Trophoblast cell (in vitro differentiated cells and primary cell): ENCODE measurements at regions not wholly inside any gene's neighbourhood (a gene's known extent, or its start where the extent isn't known, plus 50 kb on each side); places are given as distances from the start of the nearest gene placed in this dataset.

Experiments
- DNase-seq, 2 donors: peaks; one replicate each; pipeline ENCODE4 v3.0.0-alpha.2; 2016
- H2AFZ ChIP-seq: 2 replicates; pipeline ENCODE4 v1.6.1; 2013; ENCODE audit warnings: low read length, moderate library complexity, mild to moderate bottlenecking; ENCODE audit not compliant: insufficient read depth, poor library complexity
- H2AK5ac ChIP-seq: 2 replicates; pipeline ENCODE4 v1.6.1; 2013; ENCODE audit warnings: mild to moderate bottlenecking, low read length
- H2BK120ac ChIP-seq: 2 replicates; pipeline ENCODE4 v1.6.1; 2013; ENCODE audit warnings: low read length, mild to moderate bottlenecking, moderate library complexity; ENCODE audit not compliant: insufficient read depth, poor library complexity
- H2BK12ac ChIP-seq: 2 replicates; pipeline ENCODE4 v1.6.1; 2013; ENCODE audit warnings: mild to moderate bottlenecking, low read length, moderate library complexity
- H2BK5ac ChIP-seq: 2 replicates; pipeline ENCODE4 v1.6.1; 2013; ENCODE audit warnings: low read length, low read depth, moderate library complexity, mild to moderate bottlenecking; ENCODE audit not compliant: poor library complexity
- H3K14ac ChIP-seq: 2 replicates; pipeline ENCODE4 v1.6.1; 2013; ENCODE audit warnings: mild to moderate bottlenecking, low read length
- H3K18ac ChIP-seq: 2 replicates; pipeline ENCODE4 v1.6.1; 2013; ENCODE audit warnings: mild to moderate bottlenecking, low read length
- H3K23ac ChIP-seq: 2 replicates; pipeline ENCODE4 v1.6.1; 2013; ENCODE audit warnings: low read length
- H3K27ac ChIP-seq: 2 replicates; pipeline ENCODE4 v1.5.1; 2013; ENCODE audit warnings: low read depth, mild to moderate bottlenecking, inconsistent platforms, low read length, moderate library complexity
- H3K27me3 ChIP-seq: 2 replicates; pipeline ENCODE4 v1.6.1; 2013; ENCODE audit warnings: inconsistent platforms, mild to moderate bottlenecking, low read length, moderate library complexity; ENCODE audit not compliant: insufficient read depth
- H3K36me3 ChIP-seq, 2 experiments: 1 replicate in 1 of 2; 2 replicates in 1 of 2; pipeline ENCODE4 v1.6.1; 2013; ENCODE audit warnings: low read length in 2 of 2, mild to moderate bottlenecking in 2 of 2, moderate library complexity in 1 of 2; ENCODE audit not compliant: insufficient read depth in 2 of 2, control insufficient read depth in 1 of 2
- H3K4ac ChIP-seq: 2 replicates; pipeline ENCODE4 v1.6.1; 2013; ENCODE audit warnings: low read depth, mild to moderate bottlenecking, low read length, moderate library complexity
- H3K4me1 ChIP-seq, 2 experiments: 1 replicate in 1 of 2; 2 replicates in 1 of 2; pipeline ENCODE4 v1.6.1; 2013; ENCODE audit warnings: low read length in 2 of 2, mild to moderate bottlenecking in 2 of 2, moderate library complexity in 1 of 2; ENCODE audit not compliant: insufficient read depth in 2 of 2, control insufficient read depth in 1 of 2
- H3K4me2 ChIP-seq: 2 replicates; pipeline ENCODE4 v1.6.1; 2013; ENCODE audit warnings: inconsistent platforms, mild to moderate bottlenecking, low read length, moderate library complexity
- H3K4me3 ChIP-seq: 2 replicates; pipeline ENCODE4 v1.5.1; 2013; ENCODE audit warnings: mild to moderate bottlenecking, low read depth, low read length, inconsistent platforms
- H3K79me1 ChIP-seq: one replicate; pipeline ENCODE4 v1.6.1; 2013; ENCODE audit warnings: low read length
- H3K79me2 ChIP-seq: 2 replicates; pipeline ENCODE4 v1.6.1; 2013; ENCODE audit warnings: low read length, mild to moderate bottlenecking; ENCODE audit not compliant: control insufficient read depth, insufficient read depth, poor library complexity
- H3K9ac ChIP-seq: 2 replicates; pipeline ENCODE4 v1.6.1; 2013; ENCODE audit warnings: mild to moderate bottlenecking, low read length
- H3K9me3 ChIP-seq: 2 replicates; pipeline ENCODE4 v1.6.1; 2013; ENCODE audit warnings: low read depth, mild to moderate bottlenecking, control low read depth, inconsistent platforms, low read length; ENCODE audit not compliant: insufficient read depth
- H4K12ac ChIP-seq: 2 replicates; pipeline ENCODE4 v1.6.1; 2013; ENCODE audit warnings: low read depth, mild to moderate bottlenecking, low read length, moderate library complexity
- H4K8ac ChIP-seq: 2 replicates; pipeline ENCODE4 v1.6.1; 2013; ENCODE audit warnings: low read depth, mild to moderate bottlenecking, low read length, moderate library complexity
- H4K91ac ChIP-seq: one replicate; pipeline ENCODE4 v1.6.1; 2013; ENCODE audit warnings: low read depth, mild to moderate bottlenecking, low read length, moderate library complexity
- WGBS: extraction: QIAGEN DNeasy Blood & Tissue Kit; methylation state at CpG from one replicate; pipeline ENCODE4 v1.1.7; 2013; ENCODE audit warnings: missing lambda C conversion rate; ENCODE audit not compliant: insufficient read length, insufficient coverage; ENCODE audit errors: extremely low coverage; 5-methylcytosine and 5-hydroxymethylcytosine counted together

- no peaks in the 10 kb centered on the region for H3K79me1 ChIP-seq
- H3K27me3 ChIP-seq = no peaks in the 10 kb centered on the region
- H2AFZ ChIP-seq = no peak overlapping the region
- H4K91ac ChIP-seq = no peak overlapping the region
- no peak overlapping the region for H3K9ac ChIP-seq
- H2BK120ac ChIP-seq = no peak overlapping the region
- no peak overlapping the region for H3K14ac ChIP-seq
- H4K12ac ChIP-seq = no peak overlapping the region
- DNase-seq = no peak
- no peak overlapping the region for H3K27ac ChIP-seq
- H3K4me3 ChIP-seq = no peak overlapping the region
- no peak overlapping the region for H2BK5ac ChIP-seq
- no peak overlapping the region for H4K8ac ChIP-seq
- H3K4ac ChIP-seq = no peak overlapping the region
- no peak overlapping the region for H2AK5ac ChIP-seq
- no peak overlapping the region for H3K23ac ChIP-seq
- H2BK12ac ChIP-seq = no peak overlapping the region
- no peak overlapping the region for H3K4me2 ChIP-seq
- H3K9me3 ChIP-seq = no peaks in the 10 kb centered on the region
- H3K18ac ChIP-seq = no peak overlapping the region
- no peaks in the 10 kb centered on the region for H3K4me1 ChIP-seq
- H3K36me3 ChIP-seq = no peaks in the 10 kb centered on the region
- no peaks in the 10 kb centered on the region for H3K79me2 ChIP-seq
Observed at GRCh38 chr5:63516006-63516405, 446.2 kb downstream of the HTR1A start.

GRCh38 chr5:63500242-63500641 lies 462.0 kb downstream of the HTR1A start:
- Histone ChIP-seq H3K9me3 (no peaks in the 10 kb centered on the region), H4K12ac (no peak overlapping the region), H2BK5ac (no peak overlapping the region), H3K4me1 (no peaks in the 10 kb centered on the region), H2BK120ac (no peak overlapping the region), H3K23ac (no peak overlapping the region), H3K36me3 (no peaks in the 10 kb centered on the region), H3K4me2 (no peak overlapping the region), H2AK5ac (no peak overlapping the region), H3K9ac (no peak overlapping the region), H3K79me2 (no peaks in the 10 kb centered on the region), H2BK12ac (no peak overlapping the region), H3K79me1 (no peaks in the 10 kb centered on the region), H2AFZ (no peak overlapping the region), H3K27me3 (no peaks in the 10 kb centered on the region), H3K14ac (no peak overlapping the region), H3K4ac (no peak overlapping the region), H4K91ac (no peak overlapping the region), H4K8ac (no peak overlapping the region), H3K18ac (no peak overlapping the region), H3K27ac (no peak overlapping the region), H3K4me3 (no peak overlapping the region)
- no CpG with 5 or more reads among the region's 3 CpGs for WGBS
- DNase-seq = no peak

- Histone ChIP-seq H3K4ac (no peak overlapping the region), H3K18ac (no peak overlapping the region), H3K23ac (no peak overlapping the region), H3K27me3 (no peaks in the 10 kb centered on the region), H3K79me2 (no peaks in the 10 kb centered on the region), H3K4me3 (no peak overlapping the region), H3K79me1 (no peaks in the 10 kb centered on the region), H3K4me1 (no peaks in the 10 kb centered on the region), H2BK120ac (no peak overlapping the region), H4K8ac (no peak overlapping the region), H3K9ac (no peak overlapping the region), H3K14ac (no peak overlapping the region), H2BK5ac (no peak overlapping the region), H3K36me3 (no peaks in the 10 kb centered on the region), H2AK5ac (no peak overlapping the region), H2BK12ac (no peak overlapping the region), H2AFZ (no peak overlapping the region), H4K12ac (no peak overlapping the region), H3K9me3 (no peaks in the 10 kb centered on the region), H4K91ac (no peak overlapping the region), H3K27ac (no peak overlapping the region), H3K4me2 (no peak overlapping the region)
- no peak for DNase-seq
Observed at GRCh38 chr5:63495225-63495624, 467.0 kb downstream of the HTR1A start.

GRCh38 chr5:63483338-63483737 lies 478.9 kb downstream of the HTR1A start:
- no peak overlapping the region for H2BK120ac ChIP-seq
- no CpG with 5 or more reads among the region's 1 CpG for WGBS

More at GRCh38 chr5:63483338-63483737, 478.9 kb downstream of the HTR1A start:
- Histone ChIP-seq H3K23ac (no peak overlapping the region), H3K9me3 (no peaks in the 10 kb centered on the region), H3K4me3 (no peak overlapping the region), H3K27ac (no peak overlapping the region), H3K18ac (no peak overlapping the region), H3K79me2 (no peaks in the 10 kb centered on the region), H2BK5ac (no peak overlapping the region), H3K4me2 (no peak overlapping the region), H3K9ac (no peak overlapping the region), H2BK12ac (no peak overlapping the region), H2AK5ac (no peak overlapping the region), H3K14ac (no peak overlapping the region), H4K91ac (no peak overlapping the region), H3K79me1 (no peaks in the 10 kb centered on the region), H4K12ac (no peak overlapping the region), H3K4me1 (no peaks in the 10 kb centered on the region), H4K8ac (no peak overlapping the region), H3K4ac (no peak overlapping the region), H3K27me3 (no peaks in the 10 kb centered on the region), H3K36me3 (no peaks in the 10 kb centered on the region), H2AFZ (no peak overlapping the region)
- DNase-seq = no peak
